ENCODE measurements at regions not wholly inside any gene's neighbourhood (a gene's known extent, or its start where the extent isn't known, plus 50 kb on each side); places are given as distances from the start of the nearest gene placed in this dataset.

GRCh38 chr4:136599890-136600289, 932.4 kb downstream of the PCDH18 start:
- TF ChIP-seq CSRNP3 (CRISPR knock-in tag; IDR thresholded peaks at IDR 0.05): no peak
- no peak for TF ChIP-seq RARB (CRISPR knock-in tag; IDR thresholded peaks at IDR 0.05)
- TF ChIP-seq ARNTL (CRISPR knock-in tag; IDR thresholded peaks at IDR 0.05; ENCODE audit: borderline replicate concordance, low read depth): no peak
- TF ChIP-seq, protein P1, sequence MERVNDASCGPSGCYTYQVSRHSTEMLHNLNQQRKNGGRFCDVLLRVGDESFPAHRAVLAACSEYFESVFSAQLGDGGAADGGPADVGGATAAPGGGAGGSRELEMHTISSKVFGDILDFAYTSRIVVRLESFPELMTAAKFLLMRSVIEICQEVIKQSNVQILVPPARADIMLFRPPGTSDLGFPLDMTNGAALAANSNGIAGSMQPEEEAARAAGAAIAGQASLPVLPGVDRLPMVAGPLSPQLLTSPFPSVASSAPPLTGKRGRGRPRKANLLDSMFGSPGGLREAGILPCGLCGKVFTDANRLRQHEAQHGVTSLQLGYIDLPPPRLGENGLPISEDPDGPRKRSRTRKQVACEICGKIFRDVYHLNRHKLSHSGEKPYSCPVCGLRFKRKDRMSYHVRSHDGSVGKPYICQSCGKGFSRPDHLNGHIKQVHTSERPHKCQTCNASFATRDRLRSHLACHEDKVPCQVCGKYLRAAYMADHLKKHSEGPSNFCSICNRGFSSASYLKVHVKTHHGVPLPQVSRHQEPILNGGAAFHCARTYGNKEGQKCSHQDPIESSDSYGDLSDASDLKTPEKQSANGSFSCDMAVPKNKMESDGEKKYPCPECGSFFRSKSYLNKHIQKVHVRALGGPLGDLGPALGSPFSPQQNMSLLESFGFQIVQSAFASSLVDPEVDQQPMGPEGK (CRISPR knock-in tag; IDR thresholded peaks at IDR 0.05; ENCODE audit: borderline replicate concordance): no peak
- no peak for TF ChIP-seq CREB5 (CRISPR knock-in tag; IDR thresholded peaks at IDR 0.05; ENCODE audit: low read depth)
- TF ChIP-seq TOX (CRISPR knock-in tag; IDR thresholded peaks at IDR 0.05; ENCODE audit: borderline replicate concordance): no peak
- TF ChIP-seq OSR1 (CRISPR knock-in tag; IDR thresholded peaks at IDR 0.05): no peak

All from SK-N-SH treated with all-trans-retinoic acid at 6 μM for 48 hours (cell line).